ENCODE measurements at regions not wholly inside any gene's neighbourhood (a gene's known extent, or its start where the extent isn't known, plus 50 kb on each side); places are given as distances from the start of the nearest gene placed in this dataset.

DNA sequence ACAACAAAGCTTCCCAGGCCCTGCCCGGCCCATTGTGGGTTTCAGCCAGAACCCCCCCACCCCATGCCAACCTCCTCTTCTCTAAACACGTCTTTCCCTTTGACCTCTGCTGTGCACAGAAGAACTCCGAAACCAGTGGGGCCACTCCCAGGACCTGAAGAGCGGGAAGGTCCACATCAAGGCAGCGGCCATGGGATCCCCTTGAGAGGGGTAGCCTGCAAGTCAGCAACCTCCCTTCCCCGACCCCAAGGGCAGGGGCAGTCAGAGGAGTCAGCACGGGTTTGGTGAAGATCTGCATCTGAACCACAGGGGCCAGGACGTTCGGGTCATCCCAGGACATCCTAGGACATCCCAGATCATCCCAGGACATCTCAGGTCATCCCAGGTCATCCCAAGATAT lies 379.9 kb upstream of the IRX4 start:
- Histone ChIP-seq H3K79me2 (replicated peaks; ENCODE audit: insufficient read depth) (no peaks in the 10 kb centered on the region), H4K20me1 (replicated peaks; ENCODE audit: insufficient read depth) (no peaks in the 10 kb centered on the region), H3K27ac (ENCODE audit: low read depth) (no peak overlapping the region), H3K4me3 (no peak overlapping the region), H2AFZ (no peak overlapping the region), H3K9me2 (ENCODE audit: insufficient read depth) (no peaks in the 10 kb centered on the region), H3K4me1 (ENCODE audit: insufficient read depth) (no peaks in the 10 kb centered on the region), H3K27me3 (ENCODE audit: insufficient read depth) (no peaks in the 10 kb centered on the region), H3K36me3 (ENCODE audit: insufficient read depth) (no peaks in the 10 kb centered on the region), H3F3A (replicated peaks; ENCODE audit: low read depth) (no peaks in the 10 kb centered on the region), H3K4me2 (no peak overlapping the region)
- Mint-ChIP-seq H3K9me3 (no peaks in the 10 kb centered on the region; the same call in 2 of the 3 replicates), H3K36me3 (ENCODE audit: low read depth) (no peaks in the 10 kb centered on the region), H3K27me3 (ENCODE audit: insufficient read depth, low read depth, poor library complexity) (no peaks in the 10 kb centered on the region), H3K27ac (no peak overlapping the region), H3K4me1 (no peaks in the 10 kb centered on the region), H3K4me3 (no peak overlapping the region)
- TF ChIP-seq ZNF331 (CRISPR knock-in tag; IDR thresholded peaks at IDR 0.05; ENCODE audit: low read depth): no peak
- no peak for TF ChIP-seq EZH2 (IDR thresholded peaks at IDR 0.05; ENCODE audit: low read depth, unreplicated experiment)
- no peak for TF ChIP-seq CREB1 (CRISPR knock-in tag; IDR thresholded peaks at IDR 0.05; ENCODE audit: low read depth)
- TF ChIP-seq POLR2AphosphoS5 (IDR thresholded peaks at IDR 0.05; ENCODE audit: low read depth): no peak
- TF ChIP-seq, protein P1, sequence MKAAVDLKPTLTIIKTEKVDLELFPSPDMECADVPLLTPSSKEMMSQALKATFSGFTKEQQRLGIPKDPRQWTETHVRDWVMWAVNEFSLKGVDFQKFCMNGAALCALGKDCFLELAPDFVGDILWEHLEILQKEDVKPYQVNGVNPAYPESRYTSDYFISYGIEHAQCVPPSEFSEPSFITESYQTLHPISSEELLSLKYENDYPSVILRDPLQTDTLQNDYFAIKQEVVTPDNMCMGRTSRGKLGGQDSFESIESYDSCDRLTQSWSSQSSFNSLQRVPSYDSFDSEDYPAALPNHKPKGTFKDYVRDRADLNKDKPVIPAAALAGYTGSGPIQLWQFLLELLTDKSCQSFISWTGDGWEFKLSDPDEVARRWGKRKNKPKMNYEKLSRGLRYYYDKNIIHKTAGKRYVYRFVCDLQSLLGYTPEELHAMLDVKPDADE (IDR thresholded peaks at IDR 0.05): no peak
- TF ChIP-seq, protein P2, sequence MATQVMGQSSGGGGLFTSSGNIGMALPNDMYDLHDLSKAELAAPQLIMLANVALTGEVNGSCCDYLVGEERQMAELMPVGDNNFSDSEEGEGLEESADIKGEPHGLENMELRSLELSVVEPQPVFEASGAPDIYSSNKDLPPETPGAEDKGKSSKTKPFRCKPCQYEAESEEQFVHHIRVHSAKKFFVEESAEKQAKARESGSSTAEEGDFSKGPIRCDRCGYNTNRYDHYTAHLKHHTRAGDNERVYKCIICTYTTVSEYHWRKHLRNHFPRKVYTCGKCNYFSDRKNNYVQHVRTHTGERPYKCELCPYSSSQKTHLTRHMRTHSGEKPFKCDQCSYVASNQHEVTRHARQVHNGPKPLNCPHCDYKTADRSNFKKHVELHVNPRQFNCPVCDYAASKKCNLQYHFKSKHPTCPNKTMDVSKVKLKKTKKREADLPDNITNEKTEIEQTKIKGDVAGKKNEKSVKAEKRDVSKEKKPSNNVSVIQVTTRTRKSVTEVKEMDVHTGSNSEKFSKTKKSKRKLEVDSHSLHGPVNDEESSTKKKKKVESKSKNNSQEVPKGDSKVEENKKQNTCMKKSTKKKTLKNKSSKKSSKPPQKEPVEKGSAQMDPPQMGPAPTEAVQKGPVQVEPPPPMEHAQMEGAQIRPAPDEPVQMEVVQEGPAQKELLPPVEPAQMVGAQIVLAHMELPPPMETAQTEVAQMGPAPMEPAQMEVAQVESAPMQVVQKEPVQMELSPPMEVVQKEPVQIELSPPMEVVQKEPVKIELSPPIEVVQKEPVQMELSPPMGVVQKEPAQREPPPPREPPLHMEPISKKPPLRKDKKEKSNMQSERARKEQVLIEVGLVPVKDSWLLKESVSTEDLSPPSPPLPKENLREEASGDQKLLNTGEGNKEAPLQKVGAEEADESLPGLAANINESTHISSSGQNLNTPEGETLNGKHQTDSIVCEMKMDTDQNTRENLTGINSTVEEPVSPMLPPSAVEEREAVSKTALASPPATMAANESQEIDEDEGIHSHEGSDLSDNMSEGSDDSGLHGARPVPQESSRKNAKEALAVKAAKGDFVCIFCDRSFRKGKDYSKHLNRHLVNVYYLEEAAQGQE (IDR thresholded peaks at IDR 0.05; ENCODE audit: unreplicated experiment): no peak
- TF ChIP-seq, protein P3, sequence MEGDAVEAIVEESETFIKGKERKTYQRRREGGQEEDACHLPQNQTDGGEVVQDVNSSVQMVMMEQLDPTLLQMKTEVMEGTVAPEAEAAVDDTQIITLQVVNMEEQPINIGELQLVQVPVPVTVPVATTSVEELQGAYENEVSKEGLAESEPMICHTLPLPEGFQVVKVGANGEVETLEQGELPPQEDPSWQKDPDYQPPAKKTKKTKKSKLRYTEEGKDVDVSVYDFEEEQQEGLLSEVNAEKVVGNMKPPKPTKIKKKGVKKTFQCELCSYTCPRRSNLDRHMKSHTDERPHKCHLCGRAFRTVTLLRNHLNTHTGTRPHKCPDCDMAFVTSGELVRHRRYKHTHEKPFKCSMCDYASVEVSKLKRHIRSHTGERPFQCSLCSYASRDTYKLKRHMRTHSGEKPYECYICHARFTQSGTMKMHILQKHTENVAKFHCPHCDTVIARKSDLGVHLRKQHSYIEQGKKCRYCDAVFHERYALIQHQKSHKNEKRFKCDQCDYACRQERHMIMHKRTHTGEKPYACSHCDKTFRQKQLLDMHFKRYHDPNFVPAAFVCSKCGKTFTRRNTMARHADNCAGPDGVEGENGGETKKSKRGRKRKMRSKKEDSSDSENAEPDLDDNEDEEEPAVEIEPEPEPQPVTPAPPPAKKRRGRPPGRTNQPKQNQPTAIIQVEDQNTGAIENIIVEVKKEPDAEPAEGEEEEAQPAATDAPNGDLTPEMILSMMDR (conservative IDR thresholded peaks at IDR 0.05; ENCODE audit: low read depth in 2 of 2): no peak
- TF ChIP-seq STAT1 (IDR thresholded peaks at IDR 0.05; ENCODE audit: unreplicated experiment): no peak
- TF ChIP-seq JUNB (IDR thresholded peaks at IDR 0.05; ENCODE audit: unreplicated experiment): no peak
- TF ChIP-seq EZH2phosphoT487 (IDR thresholded peaks at IDR 0.05; ENCODE audit: unreplicated experiment): no peak
- no peak for TF ChIP-seq ZNF114 (CRISPR knock-in tag; IDR thresholded peaks at IDR 0.05)
- no peak for TF ChIP-seq NANOG (IDR thresholded peaks at IDR 0.05; ENCODE audit: borderline replicate concordance)
- TF ChIP-seq, protein P4, sequence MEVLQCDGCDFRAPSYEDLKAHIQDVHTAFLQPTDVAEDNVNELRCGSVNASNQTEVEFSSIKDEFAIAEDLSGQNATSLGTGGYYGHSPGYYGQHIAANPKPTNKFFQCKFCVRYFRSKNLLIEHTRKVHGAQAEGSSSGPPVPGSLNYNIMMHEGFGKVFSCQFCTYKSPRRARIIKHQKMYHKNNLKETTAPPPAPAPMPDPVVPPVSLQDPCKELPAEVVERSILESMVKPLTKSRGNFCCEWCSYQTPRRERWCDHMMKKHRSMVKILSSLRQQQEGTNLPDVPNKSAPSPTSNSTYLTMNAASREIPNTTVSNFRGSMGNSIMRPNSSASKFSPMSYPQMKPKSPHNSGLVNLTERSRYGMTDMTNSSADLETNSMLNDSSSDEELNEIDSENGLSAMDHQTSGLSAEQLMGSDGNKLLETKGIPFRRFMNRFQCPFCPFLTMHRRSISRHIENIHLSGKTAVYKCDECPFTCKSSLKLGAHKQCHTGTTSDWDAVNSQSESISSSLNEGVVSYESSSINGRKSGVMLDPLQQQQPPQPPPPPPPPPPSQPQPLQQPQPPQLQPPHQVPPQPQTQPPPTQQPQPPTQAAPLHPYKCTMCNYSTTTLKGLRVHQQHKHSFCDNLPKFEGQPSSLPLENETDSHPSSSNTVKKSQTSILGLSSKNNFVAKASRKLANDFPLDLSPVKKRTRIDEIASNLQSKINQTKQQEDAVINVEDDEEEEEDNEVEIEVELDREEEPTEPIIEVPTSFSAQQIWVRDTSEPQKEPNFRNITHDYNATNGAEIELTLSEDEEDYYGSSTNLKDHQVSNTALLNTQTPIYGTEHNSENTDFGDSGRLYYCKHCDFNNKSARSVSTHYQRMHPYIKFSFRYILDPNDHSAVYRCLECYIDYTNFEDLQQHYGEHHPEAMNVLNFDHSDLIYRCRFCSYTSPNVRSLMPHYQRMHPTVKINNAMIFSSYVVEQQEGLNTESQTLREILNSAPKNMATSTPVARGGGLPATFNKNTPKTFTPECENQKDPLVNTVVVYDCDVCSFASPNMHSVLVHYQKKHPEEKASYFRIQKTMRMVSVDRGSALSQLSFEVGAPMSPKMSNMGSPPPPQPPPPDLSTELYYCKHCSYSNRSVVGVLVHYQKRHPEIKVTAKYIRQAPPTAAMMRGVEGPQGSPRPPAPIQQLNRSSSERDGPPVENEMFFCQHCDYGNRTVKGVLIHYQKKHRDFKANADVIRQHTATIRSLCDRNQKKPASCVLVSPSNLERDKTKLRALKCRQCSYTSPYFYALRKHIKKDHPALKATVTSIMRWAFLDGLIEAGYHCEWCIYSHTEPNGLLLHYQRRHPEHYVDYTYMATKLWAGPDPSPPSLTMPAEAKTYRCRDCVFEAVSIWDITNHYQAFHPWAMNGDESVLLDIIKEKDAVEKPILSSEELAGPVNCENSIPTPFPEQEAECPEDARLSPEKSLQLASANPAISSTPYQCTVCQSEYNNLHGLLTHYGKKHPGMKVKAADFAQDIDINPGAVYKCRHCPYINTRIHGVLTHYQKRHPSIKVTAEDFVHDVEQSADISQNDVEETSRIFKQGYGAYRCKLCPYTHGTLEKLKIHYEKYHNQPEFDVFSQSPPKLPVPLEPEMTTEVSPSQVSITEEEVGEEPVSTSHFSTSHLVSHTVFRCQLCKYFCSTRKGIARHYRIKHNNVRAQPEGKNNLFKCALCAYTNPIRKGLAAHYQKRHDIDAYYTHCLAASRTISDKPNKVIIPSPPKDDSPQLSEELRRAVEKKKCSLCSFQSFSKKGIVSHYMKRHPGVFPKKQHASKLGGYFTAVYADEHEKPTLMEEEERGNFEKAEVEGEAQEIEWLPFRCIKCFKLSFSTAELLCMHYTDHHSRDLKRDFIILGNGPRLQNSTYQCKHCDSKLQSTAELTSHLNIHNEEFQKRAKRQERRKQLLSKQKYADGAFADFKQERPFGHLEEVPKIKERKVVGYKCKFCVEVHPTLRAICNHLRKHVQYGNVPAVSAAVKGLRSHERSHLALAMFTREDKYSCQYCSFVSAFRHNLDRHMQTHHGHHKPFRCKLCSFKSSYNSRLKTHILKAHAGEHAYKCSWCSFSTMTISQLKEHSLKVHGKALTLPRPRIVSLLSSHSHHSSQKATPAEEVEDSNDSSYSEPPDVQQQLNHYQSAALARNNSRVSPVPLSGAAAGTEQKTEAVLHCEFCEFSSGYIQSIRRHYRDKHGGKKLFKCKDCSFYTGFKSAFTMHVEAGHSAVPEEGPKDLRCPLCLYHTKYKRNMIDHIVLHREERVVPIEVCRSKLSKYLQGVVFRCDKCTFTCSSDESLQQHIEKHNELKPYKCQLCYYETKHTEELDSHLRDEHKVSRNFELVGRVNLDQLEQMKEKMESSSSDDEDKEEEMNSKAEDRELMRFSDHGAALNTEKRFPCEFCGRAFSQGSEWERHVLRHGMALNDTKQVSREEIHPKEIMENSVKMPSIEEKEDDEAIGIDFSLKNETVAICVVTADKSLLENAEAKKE (CRISPR knock-in tag; IDR thresholded peaks at IDR 0.05): no peak
- ATAC-seq (no peak), DNase-seq (ENCODE audit: low spot score) (no peak)

All from GM23338 (cell line).